NCI-H446 treated with DMSO at 0.1 percent for 48 hours (cell line): ENCODE measurements at regions not wholly inside any gene's neighbourhood (a gene's known extent, or its start where the extent isn't known, plus 50 kb on each side); places are given as distances from the start of the nearest gene placed in this dataset.
"Not testable (repeated sequence)": the region's sequence is repeated elsewhere in the genome, so short reads cannot be mapped to it uniquely, and the experiment has no call there.

Experiments used
- DNase-seq: peaks from one replicate; lab custom pipeline; 2025; lab: John Stamatoyannopoulos, UW

- DNase-seq = peak; percentile 21
Measured at GRCh38 chr3:194189243-194189791, 53.4 kb downstream of the HES1 start.

DNA sequence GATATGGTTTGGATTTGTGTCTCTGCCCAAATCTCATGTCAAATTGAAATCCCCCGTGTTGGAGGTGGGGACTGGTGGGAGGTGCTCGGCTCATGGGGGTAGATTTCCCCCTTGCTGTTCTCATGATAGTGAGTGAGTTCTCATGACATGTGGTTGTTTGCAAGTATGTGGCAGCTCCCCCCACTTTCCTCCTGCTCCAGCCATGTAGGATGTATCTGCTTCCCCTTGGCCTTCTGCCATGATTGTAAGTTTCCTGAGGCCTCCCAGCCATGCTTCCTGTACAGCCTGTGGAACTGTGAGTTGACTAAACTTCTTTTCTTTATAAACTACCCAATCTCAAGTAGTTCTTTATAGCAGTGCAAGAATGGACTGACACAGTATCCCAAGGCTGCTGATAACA, 55.9 kb downstream of the HES1 start:
- DNase-seq = not testable (repeated sequence)

- no peak for DNase-seq
Measured at GRCh38 chr3:194194051-194194756, 58.3 kb downstream of the HES1 start.

DNA sequence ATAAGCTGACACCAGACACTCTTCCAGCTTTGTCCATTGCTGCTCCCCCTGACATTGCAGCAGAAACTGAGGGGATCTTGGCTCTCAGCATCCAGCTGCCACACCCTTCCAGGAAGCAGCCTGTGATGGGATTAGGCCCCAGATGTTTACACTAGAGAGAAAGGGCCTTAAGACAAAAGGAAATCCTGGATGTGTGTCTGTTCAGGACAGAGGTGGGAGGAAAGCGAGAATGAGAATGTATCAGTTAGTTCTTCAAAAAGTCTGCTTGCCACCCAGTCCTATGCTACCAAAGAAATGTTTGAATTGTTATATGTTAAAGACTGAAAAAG, 58.8 kb downstream of the HES1 start:
- no peak for DNase-seq

DNA sequence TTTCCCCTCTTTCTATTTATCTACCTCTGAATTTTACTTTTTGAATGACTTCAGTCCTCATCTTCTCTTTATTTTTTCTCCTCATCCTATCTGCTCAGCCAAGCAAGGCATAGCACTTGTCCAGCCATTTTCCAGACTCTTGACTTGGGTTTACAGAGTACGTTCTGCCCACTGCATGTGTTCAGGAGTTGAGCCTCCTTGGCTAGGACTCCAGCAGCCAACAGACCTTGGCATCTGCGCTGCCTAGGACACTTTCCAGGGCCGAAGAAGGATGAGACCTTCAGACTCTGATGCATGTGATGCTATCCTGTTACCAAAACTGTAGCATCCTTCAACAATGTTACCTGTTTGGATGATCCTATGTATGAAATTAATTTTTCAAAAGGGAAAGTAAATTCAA, 59.7 kb downstream of the HES1 start:
- no peak for DNase-seq

DNA sequence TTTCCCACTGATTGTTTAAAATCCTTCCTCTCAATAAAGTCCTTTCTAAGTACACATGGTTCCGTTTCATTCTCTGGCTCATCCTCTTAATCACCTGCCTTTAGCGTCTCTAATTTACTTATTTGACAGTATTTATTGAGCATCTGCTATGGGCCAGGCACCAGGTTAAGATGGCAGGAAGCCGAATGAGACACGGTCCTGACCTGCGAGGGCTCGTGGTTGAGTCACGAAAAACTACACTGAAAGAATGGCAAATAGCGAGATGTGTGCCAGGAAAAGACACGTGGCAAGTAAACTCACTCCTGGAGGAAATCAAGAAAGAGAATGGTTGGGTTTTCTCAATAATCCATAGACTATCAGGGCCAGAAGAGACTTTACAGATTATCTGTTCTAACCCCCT, 60.9 kb downstream of the HES1 start:
- no peak for DNase-seq

- DNase-seq = no peak
Measured at GRCh38 chr3:194197396-194197960, 61.5 kb downstream of the HES1 start.

GRCh38 chr3:194197981-194198695, 62.2 kb downstream of the HES1 start:
- no peak for DNase-seq

- no peak for DNase-seq
Measured at GRCh38 chr3:194198938-194199337, 63.0 kb downstream of the HES1 start.

DNA sequence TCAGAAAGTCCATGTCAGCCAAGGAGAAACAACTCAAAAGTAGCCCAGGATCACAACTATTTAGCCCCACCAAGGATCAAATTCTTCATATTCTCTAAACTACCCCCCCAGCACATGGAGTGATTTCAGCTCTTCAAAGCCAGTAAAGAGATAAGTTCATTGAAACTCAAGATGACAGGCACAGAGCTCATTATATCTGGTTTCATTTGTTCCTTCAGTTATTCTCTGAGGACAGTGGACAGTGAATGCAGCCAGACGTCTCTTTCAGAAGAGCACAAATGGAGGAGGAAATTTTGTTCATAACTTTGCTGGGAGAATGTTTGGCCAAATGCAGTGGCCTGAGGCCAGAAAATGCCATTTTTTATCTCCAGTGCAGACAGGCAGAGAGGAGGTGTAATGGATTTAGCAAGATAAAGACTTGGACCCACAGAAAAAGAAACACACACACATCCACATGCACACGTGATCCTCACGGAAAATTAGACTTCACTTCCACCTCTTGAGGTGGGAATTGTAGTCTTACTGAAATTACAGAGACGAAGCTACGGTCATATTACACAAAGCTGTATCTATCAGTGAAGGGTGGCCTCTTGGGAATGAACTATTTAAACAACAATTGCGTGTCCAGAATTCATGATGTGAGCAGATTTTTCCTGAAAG, 64.6 kb downstream of the HES1 start:
- no peak for DNase-seq

DNA sequence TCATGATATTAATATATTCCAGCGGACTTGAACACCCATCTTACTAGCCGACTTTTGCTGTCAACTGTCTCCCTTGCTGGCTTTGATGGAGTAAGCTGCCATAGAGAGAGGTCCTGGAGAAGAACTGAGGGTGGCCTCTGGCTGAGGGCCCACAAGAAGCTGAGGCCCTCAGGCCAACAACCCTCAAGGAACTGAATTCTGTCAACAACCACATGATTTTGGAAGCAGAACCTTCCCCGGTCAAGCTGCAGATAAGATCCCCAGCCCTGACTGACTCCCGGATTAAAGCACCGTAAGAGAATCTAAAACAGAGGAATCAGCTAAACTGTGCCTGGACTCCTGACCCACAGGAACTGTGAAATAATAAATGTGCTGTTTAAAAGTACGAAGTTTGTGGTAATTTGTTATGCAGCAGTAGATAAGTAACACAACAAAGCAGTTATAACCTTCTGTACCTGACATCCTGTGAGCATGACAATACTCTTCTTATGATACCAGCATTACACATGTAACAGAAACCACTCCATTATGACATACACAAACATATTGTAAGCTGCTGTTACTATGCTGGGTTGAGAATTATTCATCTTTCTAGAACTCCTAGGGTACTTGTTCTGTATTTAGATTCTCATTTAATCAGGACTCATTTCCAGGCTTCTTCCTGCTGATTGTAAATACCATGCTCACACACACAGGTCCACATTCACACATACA, 66.2 kb downstream of the HES1 start:
- no peak for DNase-seq

DNA sequence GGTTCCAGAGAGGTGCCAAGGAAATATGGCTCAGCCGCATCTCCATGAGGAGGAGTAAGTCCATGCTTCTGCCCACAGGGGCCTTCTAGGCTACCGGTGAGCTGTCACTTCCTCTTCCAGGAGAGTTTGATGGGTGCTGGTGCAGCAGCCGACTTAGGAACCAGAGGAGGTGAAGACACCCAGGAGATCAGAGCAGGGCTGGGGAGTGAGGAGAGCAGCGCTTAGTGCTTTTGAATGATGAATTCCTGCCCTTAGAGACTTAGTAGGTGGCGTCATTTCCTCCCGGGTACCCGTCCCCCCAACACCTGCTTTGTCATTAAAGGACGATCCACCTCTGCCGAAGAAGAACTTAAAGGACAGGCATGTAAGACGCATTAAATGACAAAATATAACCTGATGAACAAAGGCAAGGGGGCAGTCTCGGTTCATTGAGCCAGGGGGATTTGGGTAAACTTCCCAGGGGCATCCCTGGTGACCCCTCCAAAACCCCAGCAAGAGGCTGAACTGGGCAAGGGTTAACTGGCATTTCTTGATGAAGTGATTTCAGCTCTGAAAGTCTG, 67.6 kb downstream of the HES1 start:
- no peak for DNase-seq

DNA sequence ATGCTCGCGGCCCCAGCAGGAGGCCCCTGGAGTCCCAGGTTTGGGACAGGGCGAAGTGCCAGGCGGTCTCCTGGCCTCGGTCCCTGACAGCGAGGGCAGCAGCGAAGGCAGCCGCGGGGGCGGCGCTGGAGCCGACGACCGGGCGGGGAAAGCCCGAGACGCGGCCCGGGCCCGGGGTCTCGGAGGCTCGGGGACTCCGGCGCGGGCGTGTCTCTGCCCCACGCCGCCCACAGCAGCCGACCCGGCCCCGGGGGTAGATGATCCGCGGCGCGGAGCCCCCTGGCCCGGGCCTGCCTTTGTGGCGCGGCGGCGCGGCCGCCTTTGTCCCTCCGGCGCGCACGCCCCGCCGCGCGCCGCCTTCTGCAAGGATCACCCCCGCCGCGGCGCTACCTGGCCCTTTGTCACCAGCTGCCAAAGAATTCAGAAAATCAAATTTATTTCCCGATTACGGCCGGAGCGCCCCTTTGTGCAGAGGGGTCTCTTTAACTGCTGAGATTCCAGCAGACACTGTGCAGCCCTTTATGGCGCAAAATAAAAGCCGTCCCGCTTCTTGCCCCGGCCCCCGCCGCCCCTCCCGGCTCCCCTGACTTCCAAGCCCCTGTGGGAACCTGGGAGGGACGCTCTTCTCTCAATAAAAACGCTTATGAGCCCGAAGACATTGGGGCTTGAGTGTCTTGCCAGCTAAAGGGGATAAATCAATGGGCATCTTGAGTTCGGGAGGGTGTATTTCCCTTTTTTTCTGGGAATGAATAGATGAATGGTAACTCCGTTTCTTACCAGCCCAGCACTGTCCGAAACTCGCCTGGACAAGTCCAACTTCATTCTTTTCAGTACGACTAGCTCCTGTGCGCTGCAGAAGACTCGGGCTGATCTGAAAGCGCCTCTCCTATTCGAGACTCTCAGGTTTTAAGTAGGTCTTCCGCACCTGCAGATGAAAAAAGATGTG, 68.4 kb downstream of the HES1 start:
- DNase-seq = no peak

GRCh38 chr3:194205675-194206133, 69.8 kb downstream of the HES1 start:
- DNase-seq = no peak

GRCh38 chr3:194206320-194206719, 70.4 kb downstream of the HES1 start:
- DNase-seq = no peak

- DNase-seq = no peak
Measured at GRCh38 chr3:194208709-194209108, 72.8 kb downstream of the HES1 start.

DNA sequence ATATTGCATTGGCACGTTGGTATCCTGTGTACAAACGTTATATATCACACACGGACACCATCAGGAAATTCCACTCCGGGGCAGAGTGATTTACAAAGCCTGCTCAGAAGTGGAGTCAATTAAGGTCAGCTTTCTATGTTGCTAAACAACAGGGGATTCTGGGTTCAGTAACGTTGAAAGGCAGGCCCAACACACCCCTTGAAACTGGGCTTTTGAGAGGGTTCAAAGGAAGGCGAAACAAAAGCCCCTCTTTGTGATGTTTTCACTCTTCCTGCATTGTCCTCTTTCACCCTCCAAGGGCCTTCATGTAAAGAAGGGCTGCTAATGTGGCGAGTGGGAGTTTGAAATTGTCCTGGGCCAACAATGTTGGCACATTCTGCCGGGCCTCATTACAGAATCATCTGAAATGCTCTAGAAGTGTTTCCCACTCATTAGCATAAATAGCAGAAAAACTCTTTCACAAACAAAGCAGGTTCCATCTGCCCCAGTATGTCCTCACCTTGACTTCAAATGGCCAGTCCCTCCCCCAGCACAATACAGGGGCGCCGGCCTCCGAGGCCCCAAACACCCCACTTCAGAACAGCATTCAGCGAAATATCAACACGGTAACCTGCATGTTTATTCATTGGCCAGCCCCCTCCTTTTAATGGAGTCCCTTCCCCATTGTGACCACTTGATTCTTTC, 76.4 kb downstream of the HES1 start:
- DNase-seq = no peak

- no peak for DNase-seq
Measured at GRCh38 chr3:194212845-194213331, 76.9 kb downstream of the HES1 start.

- DNase-seq = no peak
Measured at GRCh38 chr3:194215392-194215791, 79.4 kb downstream of the HES1 start.
